HG02943 (cell line): ENCODE measurements at regions not wholly inside any gene's neighbourhood (a gene's known extent, or its start where the extent isn't known, plus 50 kb on each side); places are given as distances from the start of the nearest gene placed in this dataset.
"Not testable (repeated sequence)": the region's sequence is repeated elsewhere in the genome, so short reads cannot be mapped to it uniquely, and the experiment has no call there.

Experiments
- ATAC-seq: cut with Tn5 transposase; IDR thresholded peaks from one replicate; pipeline ENCODE4 v1.9.1; 2021; ENCODE audit warnings: mild to moderate bottlenecking, low read depth, moderate library complexity; ENCODE audit not compliant: unreplicated experiment

GRCh38 chr4:135464311-135464710, 1262.7 kb upstream of the PABPC4L start:
- no peak for ATAC-seq

GRCh38 chr4:135447598-135447997, 1246.0 kb upstream of the PABPC4L start:
- not testable (repeated sequence) for ATAC-seq

DNA sequence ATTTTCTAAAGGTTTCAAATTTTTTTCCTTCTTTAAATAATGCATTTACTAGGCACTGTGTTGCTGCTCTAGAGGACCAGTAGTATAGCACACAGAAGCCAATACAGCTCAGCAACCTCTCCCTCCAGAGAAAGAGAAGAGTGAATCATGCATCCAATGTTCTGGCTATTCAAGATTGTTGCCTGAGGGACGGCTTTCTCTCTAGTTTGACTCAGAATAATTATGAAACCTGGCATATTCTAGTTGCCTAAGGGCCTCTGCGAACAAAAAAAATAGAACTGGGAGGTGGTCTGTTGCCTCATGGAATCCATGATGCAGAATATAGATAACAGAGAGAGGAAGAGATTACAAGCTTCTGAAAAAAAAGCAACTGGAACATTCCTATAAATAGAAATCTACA, 1233.3 kb upstream of the PABPC4L start:
- no peak for ATAC-seq

DNA sequence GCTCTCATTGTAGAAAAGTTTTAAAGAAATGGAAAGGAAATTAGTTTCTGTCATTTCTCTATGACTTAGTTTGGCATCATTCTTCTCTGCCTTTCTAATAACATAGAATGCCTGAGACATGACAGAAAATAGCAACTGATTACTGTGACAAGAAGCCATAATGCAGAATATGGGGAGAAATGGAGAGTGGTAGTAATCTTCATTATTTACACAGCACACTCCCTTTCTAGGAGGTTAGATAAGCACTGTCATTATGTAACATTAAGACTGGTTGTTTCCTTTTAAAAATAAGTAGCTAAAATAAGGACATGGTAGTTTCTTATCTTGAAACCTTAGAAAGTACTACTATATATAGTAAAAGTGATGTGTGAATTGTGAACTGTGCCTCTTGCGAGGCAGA, 1227.9 kb upstream of the PABPC4L start:
- no peak for ATAC-seq

DNA sequence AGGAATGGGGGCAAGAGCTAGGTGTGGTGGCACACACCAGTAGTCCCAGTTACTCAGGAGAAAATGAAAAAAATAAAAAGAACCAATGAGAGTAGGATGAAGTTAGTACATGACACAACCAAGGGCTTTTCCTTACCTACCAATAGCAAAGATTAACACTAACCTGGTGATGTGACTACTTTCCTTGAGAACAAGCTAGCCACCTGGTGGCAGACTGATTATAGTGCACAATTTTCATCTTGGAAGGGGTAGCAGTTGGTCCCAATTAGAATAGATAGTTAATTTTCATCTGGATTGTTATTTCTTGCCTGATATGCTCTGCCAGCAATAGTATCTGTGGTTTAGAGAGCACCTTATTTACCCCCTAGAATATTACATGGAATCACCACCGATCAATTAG, 1216.8 kb upstream of the PABPC4L start:
- no peak for ATAC-seq

GRCh38 chr4:135412213-135412612, 1210.6 kb upstream of the PABPC4L start:
- ATAC-seq = no peak

- no peak for ATAC-seq
Observed at GRCh38 chr4:135411251-135411650, 1209.7 kb upstream of the PABPC4L start.

DNA sequence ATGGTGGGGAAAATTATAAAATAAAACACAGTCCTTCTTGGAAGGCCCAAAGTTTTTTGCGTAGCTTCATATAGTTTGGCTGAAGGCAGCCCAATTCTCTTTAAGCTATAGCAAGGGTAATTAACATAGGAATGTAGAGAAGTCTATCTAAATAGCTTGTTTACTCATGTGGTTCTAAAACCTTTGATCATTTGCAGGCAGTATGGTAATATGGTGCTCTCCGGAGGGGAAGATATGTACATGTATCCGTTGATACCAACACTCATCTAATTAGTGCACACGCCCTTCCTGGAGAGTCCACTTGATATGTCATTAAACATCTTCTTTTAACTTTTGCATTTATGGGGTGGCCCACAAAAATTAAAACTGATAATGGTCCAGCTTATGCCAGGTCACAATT, 1207.7 kb upstream of the PABPC4L start:
- ATAC-seq = not testable (repeated sequence)

- no peak for ATAC-seq
Observed at GRCh38 chr4:135408109-135408508, 1206.5 kb upstream of the PABPC4L start.

DNA sequence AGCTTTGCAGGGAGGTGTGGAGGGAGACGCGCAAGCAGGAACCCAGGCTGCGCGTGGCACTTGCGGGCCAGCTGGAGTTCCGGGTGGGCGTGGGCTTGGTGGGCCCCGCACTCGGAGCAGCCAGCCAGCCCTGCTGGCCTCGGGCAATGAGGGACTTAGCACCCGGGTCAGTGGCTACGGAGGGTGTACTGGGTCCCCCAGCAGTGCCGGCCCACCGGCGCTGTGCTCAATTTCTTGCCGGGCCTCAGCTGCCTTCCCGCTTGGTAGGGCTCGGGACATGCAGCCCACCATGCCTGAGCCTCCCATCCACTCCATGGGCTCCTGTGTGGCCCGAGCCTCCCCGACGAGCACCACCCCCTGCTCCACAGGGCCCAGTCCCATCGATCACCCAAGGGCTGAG, 1205.0 kb upstream of the PABPC4L start:
- ATAC-seq = not testable (repeated sequence)

DNA sequence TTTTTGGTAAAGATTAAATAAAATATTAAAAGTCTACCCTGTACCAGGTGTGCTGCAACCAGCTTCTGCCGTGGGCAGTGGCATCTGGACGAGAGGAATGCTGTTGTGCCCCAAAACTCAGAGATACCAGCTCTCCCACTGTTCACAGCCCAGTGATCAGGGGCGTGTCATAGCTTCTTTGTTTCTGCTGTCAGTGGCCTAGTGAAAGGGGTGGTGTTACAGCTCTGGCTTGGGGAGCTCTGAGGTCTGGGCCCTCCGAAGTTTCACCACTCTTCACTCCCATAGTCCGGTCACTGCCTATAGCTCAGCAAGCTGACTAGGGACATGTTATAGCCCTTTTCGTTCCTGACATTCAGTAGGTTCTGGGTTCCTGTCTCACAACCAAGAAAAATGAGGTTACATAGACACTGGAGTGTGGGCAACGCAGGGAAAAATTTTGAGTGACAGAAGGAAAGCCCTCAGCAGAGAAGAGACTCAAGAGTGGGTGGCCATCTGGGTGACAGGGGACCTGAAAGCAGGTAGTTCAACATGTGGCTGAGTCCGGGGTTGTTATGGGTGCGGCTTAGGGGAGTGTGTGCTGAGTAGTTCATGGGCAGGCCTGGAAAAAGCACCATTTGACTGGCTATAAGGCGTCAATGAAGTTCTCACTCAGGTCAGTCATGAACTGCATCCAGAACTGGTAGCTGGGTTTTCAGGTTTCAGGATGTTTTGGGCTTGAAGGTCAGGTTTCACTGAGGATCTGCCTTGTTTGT, 1184.4 kb upstream of the PABPC4L start:
- ATAC-seq = no peak

DNA sequence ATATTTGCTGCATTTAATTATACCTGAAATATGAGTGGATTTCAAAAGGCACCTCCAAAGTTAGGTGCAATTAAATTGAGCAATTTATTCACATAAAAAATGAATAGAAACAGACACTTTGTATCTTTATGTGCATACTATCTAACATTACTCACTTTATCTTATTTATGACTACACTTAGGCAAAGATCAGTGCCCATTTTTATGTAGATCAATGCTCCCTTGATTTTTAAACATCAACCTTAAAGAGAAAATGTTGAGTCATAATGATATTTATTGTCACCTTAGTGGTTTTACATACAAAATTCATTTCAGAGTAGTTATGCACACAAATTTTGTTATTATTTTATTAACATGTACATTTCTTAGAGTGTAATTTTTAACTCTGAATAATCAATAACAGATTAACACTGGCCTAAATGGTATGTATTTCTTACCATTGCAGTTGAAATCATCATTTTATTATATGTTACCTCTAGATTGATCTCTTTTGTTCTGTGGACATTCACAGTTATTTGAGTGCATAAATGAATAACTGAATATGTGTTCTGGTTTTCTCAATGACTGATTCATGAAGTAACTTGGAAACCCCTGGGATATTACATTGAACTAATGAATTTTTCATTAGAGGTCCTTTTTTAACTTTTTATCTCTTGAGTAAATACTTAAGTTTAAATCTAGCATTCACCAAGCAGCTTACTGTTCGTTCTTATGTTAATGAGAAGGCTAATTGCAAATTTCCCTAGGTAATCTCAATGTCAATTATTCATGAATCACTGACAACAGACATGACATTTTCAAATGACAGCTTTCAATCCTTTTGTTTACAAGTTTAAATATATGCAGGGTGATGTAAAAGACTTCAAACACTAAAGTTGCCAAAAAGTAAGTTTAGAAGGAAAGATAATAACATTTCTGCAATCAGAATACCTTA, 1182.0 kb upstream of the PABPC4L start:
- no peak for ATAC-seq

- no peak for ATAC-seq
Observed at GRCh38 chr4:135382280-135382959, 1180.8 kb upstream of the PABPC4L start.

- ATAC-seq = no peak
Observed at GRCh38 chr4:135372131-135372530, 1170.5 kb upstream of the PABPC4L start.

DNA sequence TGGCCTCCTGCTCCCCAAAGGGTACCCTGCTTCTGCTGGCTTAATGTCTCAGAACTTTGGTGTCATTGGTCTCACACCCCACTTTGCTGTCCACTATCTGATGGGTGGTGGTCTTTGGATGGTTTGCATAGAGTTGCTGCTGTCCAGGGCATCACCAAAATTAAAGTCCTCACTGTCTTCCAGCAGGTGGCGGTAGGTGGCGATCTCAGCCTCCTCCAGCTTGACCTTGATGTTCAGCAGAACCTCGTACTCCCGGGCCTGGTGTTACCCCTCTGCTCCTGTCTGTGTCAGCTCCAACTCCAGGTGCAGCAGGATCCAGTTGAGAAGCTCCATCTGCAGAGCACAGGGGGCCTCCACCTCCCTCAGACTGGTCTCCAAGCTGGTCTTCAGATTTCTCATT, 1169.5 kb upstream of the PABPC4L start:
- no peak for ATAC-seq

DNA sequence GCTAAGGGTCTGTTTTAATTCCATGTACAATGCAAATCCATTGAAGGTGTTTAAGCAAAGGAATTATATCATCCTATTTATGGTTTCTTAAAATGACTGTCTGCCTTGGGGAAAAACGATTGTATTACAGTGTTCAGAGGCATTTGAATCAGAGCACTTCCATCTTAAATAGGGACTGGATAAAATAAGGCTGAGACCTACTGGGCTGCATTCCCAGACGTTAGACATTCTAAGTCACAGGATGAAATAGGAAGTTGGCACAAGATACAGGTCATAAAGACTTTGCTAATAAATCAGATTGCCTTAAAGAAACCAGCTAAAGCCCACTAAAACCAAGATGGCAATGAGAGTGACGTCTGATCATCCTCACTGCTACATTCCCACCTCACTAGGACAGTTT, 1167.2 kb upstream of the PABPC4L start:
- ATAC-seq = no peak

- no peak for ATAC-seq
Observed at GRCh38 chr4:135365065-135365464, 1163.5 kb upstream of the PABPC4L start.

DNA sequence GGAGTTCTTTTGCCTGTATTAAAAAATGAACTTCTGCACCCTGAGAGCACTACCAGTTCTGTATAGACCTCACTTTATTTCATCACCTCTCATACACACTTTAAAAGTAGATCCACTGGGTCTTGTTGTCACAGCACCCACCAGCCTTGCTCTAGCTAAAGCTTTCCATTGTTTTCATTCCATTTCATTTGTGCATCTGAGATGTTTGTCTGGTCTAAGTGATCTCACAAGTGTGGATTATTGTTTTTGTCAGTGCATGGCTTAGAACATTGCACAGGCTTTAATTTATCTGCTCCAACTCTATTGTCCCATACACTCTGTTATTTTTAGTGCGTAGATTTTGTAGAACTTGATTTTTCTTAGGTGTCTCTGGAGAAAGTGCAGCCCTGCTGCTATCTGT, 1157.5 kb upstream of the PABPC4L start:
- no peak for ATAC-seq

DNA sequence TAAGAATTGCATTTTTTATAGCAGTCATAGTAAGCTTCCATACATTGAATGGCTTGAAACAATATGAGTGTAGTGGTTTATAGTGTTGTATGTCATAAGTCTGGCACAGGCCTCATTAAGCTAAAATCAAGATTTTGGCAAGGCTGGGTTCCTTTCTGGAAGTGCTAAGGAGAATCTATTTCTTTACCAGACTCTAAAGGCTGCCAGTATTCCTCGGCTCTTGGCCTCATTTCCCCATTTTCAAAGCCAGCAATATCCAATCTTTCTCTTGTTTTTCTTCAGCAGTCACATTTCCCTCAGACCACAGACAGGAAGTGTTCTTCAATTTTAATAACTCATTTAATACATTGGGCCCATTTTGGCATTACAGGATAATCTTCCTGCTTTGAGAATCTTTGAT, 1155.5 kb upstream of the PABPC4L start:
- ATAC-seq = no peak

- ATAC-seq = no peak
Observed at GRCh38 chr4:135354876-135355275, 1153.3 kb upstream of the PABPC4L start.

DNA sequence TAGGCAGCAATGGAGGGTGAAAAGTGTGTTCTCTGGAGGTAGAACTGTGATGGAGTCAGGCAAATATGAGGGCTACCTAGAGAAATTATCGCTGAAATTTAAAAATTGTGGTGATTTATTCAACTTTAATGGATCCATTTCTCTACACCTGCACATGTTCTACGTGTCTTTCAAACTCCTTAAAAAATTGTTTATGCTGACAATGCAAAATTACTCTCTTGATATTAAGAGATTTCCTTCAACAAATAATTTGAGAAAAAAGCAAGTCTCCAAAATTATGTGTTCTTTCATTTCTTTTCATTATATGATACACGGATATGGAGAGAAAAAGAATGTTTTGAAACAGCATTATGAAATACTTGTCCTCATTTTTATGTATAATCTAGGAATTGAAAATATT, 1151.4 kb upstream of the PABPC4L start:
- ATAC-seq = no peak
